ENCODE measurements at regions not wholly inside any gene's neighbourhood (a gene's known extent, or its start where the extent isn't known, plus 50 kb on each side); places are given as distances from the start of the nearest gene placed in this dataset.
"Not testable (repeated sequence)": the region's sequence is repeated elsewhere in the genome, so short reads cannot be mapped to it uniquely, and the experiment has no call there.

DNA sequence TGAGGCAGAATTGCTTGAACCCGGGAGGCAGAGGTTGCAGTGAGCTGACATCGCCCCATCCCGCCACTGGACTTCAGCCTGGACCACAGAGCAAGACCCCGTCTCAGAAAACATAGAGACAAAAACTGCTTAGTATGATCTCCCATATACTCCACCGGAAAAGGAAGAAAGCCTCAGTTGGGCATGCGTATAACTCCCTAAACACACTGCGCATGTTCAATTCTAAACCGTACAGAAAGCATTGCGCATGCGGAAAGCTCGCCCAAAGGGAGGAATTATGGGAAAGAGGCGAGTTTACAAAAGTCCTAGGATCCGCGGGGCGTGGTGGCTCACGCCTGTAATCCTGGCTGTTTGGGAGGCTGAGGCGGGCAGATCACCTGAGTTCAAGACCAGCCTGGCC lies 312.7 kb upstream of the ERCC4 start:
- H3K4me3 Mint-ChIP-seq: no peak overlapping the region
- H3K4me1 Mint-ChIP-seq (ENCODE audit: low read depth): no peaks in the 10 kb centered on the region
- no peak overlapping the region for H3K27ac Mint-ChIP-seq
- peaks cover 2% of the 10 kb centered on the region for H3K9me3 Mint-ChIP-seq
- DNase-seq: no peak
- H3K27me3 Mint-ChIP-seq: no peaks in the 10 kb centered on the region
- H3K36me3 Mint-ChIP-seq (ENCODE audit: low read depth): no peaks in the 10 kb centered on the region

DNA sequence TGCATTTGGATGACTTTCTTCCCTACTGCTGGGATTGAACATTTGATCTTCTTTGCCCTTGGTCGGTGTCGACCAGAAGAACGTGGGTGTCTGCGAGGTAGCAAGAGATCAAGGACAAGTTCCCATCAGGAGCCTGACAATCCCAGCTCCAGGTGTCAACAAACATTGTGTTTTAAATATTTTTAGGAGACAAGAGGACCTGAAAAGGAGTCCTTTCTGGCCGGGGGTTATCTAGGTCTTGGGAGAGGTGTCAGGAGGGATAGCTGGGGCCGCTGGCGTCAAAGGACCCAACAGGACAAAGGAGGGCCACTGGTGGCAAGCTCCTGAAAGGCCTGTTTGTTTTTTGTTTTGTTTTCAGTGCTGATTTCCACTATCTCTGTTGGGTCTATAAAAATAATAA lies 308.4 kb upstream of the ERCC4 start:
- Mint-ChIP-seq H3K4me1 (ENCODE audit: low read depth) (no peaks in the 10 kb centered on the region), H3K27ac (no peak overlapping the region), H3K36me3 (ENCODE audit: low read depth) (no peaks in the 10 kb centered on the region), H3K27me3 (no peaks in the 10 kb centered on the region), H3K9me3 (peaks cover 5% of the 10 kb centered on the region), H3K4me3 (no peak overlapping the region)
- no peak for DNase-seq

- DNase-seq: no peak
- Mint-ChIP-seq H3K4me1 (ENCODE audit: low read depth) (no peaks in the 10 kb centered on the region), H3K9me3 (peaks cover 3% of the 10 kb centered on the region), H3K27ac (no peak overlapping the region), H3K27me3 (no peaks in the 10 kb centered on the region), H3K4me3 (no peak overlapping the region), H3K36me3 (ENCODE audit: low read depth) (no peaks in the 10 kb centered on the region)
Observed at GRCh38 chr16:13612623-13613022, 307.3 kb upstream of the ERCC4 start.

DNA sequence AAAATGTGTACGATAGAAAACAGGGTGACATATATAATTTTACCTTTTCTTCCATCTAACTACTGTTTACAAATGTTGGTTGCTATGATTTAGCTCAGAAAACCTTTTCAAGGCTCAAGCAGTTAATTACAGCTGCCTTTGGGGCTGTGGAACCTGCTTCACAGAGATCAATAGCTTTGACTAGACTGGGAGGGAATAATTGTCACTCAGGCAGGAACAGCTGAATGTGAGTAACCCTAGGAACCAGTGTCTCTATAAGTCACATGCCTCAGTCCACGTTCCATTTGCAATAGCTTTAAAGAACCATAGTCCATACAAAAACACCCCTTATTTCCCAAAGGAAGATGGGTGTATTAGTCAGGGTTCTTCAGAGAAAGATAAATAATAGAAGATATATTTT lies 306.8 kb upstream of the ERCC4 start:
- H3K27ac Mint-ChIP-seq: no peak overlapping the region
- no peak overlapping the region for H3K4me3 Mint-ChIP-seq
- peaks cover 3% of the 10 kb centered on the region for H3K9me3 Mint-ChIP-seq
- H3K36me3 Mint-ChIP-seq (ENCODE audit: low read depth): no peaks in the 10 kb centered on the region
- DNase-seq: no peak
- H3K4me1 Mint-ChIP-seq (ENCODE audit: low read depth): no peaks in the 10 kb centered on the region
- H3K27me3 Mint-ChIP-seq: no peaks in the 10 kb centered on the region

DNA sequence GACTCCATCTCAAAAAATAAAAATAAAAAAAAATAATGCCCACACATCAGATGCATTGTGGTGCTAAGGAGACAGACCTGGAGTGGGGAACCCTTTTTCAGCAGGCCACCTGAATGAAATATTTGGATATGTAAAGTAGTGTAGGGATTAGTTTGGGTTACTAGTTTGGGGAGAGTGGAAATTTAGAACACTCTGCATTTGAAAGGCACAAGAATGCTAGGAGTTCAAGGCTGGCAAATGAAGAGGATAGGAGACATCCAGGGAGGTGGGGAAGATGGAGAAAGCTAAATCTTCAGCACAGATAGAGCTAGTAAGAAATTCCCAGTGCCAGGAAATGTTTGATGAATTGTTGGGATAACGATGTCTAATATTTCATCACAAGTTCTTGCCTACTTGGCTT lies 298.3 kb upstream of the ERCC4 start:
- Mint-ChIP-seq H3K36me3 (ENCODE audit: low read depth) (no peaks in the 10 kb centered on the region), H3K27ac (no peak overlapping the region), H3K4me3 (no peak overlapping the region), H3K9me3 (no peaks in the 10 kb centered on the region), H3K4me1 (ENCODE audit: low read depth) (no peaks in the 10 kb centered on the region), H3K27me3 (peaks cover 3% of the 10 kb centered on the region)
- no peak for DNase-seq

- DNase-seq: no peak
- Mint-ChIP-seq H3K9me3 (no peaks in the 10 kb centered on the region), H3K36me3 (ENCODE audit: low read depth) (no peaks in the 10 kb centered on the region), H3K27ac (no peak overlapping the region), H3K4me1 (ENCODE audit: low read depth) (no peaks in the 10 kb centered on the region), H3K4me3 (no peak overlapping the region), H3K27me3 (peaks cover 3% of the 10 kb centered on the region)
Observed at GRCh38 chr16:13628156-13628555, 291.8 kb upstream of the ERCC4 start.

- Mint-ChIP-seq H3K36me3 (ENCODE audit: low read depth) (no peaks in the 10 kb centered on the region), H3K9me3 (no peaks in the 10 kb centered on the region), H3K27me3 (peaks cover 3% of the 10 kb centered on the region), H3K4me1 (ENCODE audit: low read depth) (no peaks in the 10 kb centered on the region), H3K4me3 (no peak overlapping the region), H3K27ac (no peak overlapping the region)
- DNase-seq: no peak
Observed at GRCh38 chr16:13629704-13630103, 290.2 kb upstream of the ERCC4 start.

DNA sequence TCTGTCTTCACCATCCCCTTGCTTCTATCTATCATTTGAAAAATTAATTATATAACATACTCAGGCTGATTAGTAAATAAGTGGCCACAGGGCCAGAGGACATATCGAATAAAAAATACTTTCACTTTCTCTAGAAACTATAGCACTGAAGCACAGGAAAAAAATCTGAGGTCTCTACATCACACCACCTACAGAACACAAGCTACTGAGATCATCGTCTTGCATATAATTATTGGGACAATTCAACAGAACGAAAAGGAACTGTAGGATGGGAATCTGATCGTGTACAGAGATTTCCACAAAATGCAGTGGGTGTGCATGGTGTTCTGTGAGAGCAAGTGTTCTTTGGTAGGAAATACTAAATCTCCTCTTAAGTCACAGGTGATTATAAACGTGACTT lies 289.6 kb upstream of the ERCC4 start:
- H3K4me1 Mint-ChIP-seq (ENCODE audit: low read depth): no peaks in the 10 kb centered on the region
- no peaks in the 10 kb centered on the region for H3K36me3 Mint-ChIP-seq (ENCODE audit: low read depth)
- DNase-seq: no peak
- H3K27me3 Mint-ChIP-seq: peaks cover 3% of the 10 kb centered on the region
- no peaks in the 10 kb centered on the region for H3K9me3 Mint-ChIP-seq
- no peak overlapping the region for H3K27ac Mint-ChIP-seq
- no peak overlapping the region for H3K4me3 Mint-ChIP-seq

DNA sequence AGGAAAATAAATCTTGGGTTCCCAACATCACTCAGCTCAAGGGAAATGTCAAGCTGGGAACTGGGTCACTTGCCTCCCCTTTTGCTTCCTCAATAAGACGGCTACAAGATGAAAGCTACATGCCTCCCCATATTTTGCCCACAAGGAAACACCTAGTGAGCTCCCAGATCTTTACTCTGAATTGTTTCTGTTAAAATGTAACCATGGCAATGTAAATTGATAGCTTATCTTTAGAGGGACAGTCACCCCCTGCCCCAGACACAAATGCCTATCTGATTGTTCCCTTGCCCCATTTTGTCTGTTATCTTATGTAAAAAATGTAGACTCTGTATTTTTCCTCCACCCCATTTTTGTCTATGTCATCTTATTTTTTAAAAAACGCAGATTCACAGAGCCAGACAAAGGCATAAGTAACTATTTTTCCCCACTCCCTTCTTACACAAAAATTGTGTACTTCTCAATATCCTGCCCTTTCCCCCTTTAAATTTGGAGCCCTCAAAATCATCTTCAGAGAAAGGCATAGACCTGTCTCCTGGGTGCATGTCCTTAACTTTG lies 288.7 kb upstream of the ERCC4 start:
- Mint-ChIP-seq H3K27ac (no peak overlapping the region), H3K27me3 (peaks cover 3% of the 10 kb centered on the region), H3K9me3 (no peaks in the 10 kb centered on the region), H3K4me3 (no peak overlapping the region), H3K4me1 (ENCODE audit: low read depth) (no peaks in the 10 kb centered on the region), H3K36me3 (ENCODE audit: low read depth) (no peaks in the 10 kb centered on the region)
- DNase-seq: no peak

DNA sequence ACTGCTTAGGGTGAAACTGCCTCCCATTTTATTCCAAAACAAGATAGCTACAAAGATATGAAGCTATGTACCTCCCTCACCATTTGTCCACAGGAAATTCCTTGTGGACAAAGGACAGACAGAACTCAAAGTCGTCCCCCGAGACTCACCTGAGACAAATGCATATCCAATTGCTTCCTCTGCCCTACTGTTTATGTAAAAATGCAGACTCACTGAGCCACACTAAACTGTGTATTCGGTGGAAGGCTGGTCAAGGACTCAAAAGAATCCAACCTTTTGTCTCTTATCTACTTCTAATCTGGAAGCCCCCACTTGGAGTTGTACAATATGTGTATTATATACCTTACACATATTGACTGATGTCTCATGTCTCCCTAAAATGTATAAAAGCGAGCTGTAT lies 288.0 kb upstream of the ERCC4 start:
- Mint-ChIP-seq H3K27me3 (no peaks in the 10 kb centered on the region), H3K4me1 (ENCODE audit: low read depth) (no peaks in the 10 kb centered on the region), H3K27ac (no peak overlapping the region), H3K9me3 (no peaks in the 10 kb centered on the region), H3K4me3 (no peak overlapping the region), H3K36me3 (ENCODE audit: low read depth) (no peaks in the 10 kb centered on the region)
- DNase-seq: no peak

GRCh38 chr16:13632504-13632903 lies 287.4 kb upstream of the ERCC4 start:
- H3K4me1 Mint-ChIP-seq (ENCODE audit: low read depth); DNase-seq: not testable (repeated sequence)

DNA sequence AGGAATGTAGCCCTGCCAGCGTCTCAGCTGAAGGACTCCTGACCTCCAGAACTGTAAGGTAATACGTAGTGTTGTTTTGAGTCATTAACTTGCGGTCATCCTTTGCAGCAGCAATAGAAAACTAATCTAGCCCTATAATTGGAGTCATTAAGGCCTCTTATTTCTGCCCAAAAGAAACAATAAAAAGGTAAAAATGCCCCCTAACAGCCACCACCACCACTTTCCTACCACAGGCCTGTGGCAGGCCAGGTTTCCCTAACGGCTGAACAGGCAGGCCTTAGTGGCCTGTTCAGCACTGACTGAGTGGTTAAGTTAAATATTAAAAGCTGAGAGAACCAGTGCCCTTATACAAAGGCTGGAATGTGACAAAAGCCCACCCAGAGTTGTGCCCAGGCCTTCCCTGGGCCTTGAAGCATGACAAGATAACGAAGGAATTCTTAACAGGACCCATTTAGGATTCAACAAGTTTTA lies 286.5 kb upstream of the ERCC4 start:
- Mint-ChIP-seq H3K27me3 (no peaks in the 10 kb centered on the region), H3K36me3 (ENCODE audit: low read depth) (no peaks in the 10 kb centered on the region), H3K4me3 (no peak overlapping the region), H3K27ac (no peak overlapping the region), H3K9me3 (peaks cover 4% of the 10 kb centered on the region), H3K4me1 (ENCODE audit: low read depth) (no peaks in the 10 kb centered on the region)
- DNase-seq: no peak

More at GRCh38 chr16:13632504-13632903, 287.4 kb upstream of the ERCC4 start:
- not testable (repeated sequence) for H3K27me3 Mint-ChIP-seq; H3K4me3 Mint-ChIP-seq; H3K36me3 Mint-ChIP-seq (ENCODE audit: low read depth); H3K27ac Mint-ChIP-seq; H3K9me3 Mint-ChIP-seq

GRCh38 chr16:13634253-13634652 lies 285.7 kb upstream of the ERCC4 start:
- Mint-ChIP-seq H3K36me3 (ENCODE audit: low read depth) (no peaks in the 10 kb centered on the region), H3K27ac (no peak overlapping the region), H3K4me1 (ENCODE audit: low read depth) (no peaks in the 10 kb centered on the region), H3K27me3 (no peaks in the 10 kb centered on the region), H3K4me3 (no peak overlapping the region), H3K9me3 (peaks cover 4% of the 10 kb centered on the region)
- DNase-seq: no peak

- no peak for DNase-seq
- Mint-ChIP-seq H3K36me3 (ENCODE audit: low read depth) (no peaks in the 10 kb centered on the region), H3K4me1 (ENCODE audit: low read depth) (no peaks in the 10 kb centered on the region), H3K27me3 (no peaks in the 10 kb centered on the region), H3K27ac (no peak overlapping the region), H3K9me3 (peaks cover 4% of the 10 kb centered on the region), H3K4me3 (no peak overlapping the region)
Observed at GRCh38 chr16:13634959-13635358, 285.0 kb upstream of the ERCC4 start.

GRCh38 chr16:13638218-13638617 lies 281.7 kb upstream of the ERCC4 start:
- H3K9me3 Mint-ChIP-seq: peaks cover 10% of the 10 kb centered on the region
- no peaks in the 10 kb centered on the region for H3K4me1 Mint-ChIP-seq (ENCODE audit: low read depth)
- no peaks in the 10 kb centered on the region for H3K36me3 Mint-ChIP-seq (ENCODE audit: low read depth)
- no peak overlapping the region for H3K27ac Mint-ChIP-seq
- no peak overlapping the region for H3K4me3 Mint-ChIP-seq
- no peaks in the 10 kb centered on the region for H3K27me3 Mint-ChIP-seq
- DNase-seq: no peak

DNA sequence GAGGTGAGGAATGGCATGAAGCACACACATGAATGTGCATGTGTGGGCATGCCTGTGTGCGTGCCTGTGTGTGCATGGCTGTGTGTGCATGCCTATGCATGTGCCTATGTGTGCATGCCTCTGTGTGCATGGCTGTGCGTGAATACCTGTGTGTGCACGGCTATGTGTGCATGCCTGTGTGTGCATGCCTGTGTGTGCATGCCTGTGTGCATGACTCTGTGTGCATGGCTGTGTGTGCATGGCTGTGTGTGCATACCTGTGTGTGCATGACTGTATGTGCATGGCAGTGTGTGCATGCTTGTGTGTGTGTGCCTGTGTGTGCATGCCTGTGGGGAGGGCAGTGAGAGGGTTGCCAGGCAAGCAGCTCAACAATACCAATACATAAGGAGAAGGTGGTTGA lies 276.5 kb upstream of the ERCC4 start:
- H3K27me3 Mint-ChIP-seq: no peaks in the 10 kb centered on the region

More for the DNA sequence above, 276.5 kb upstream of the ERCC4 start:
- Mint-ChIP-seq H3K27ac (no peak overlapping the region), H3K36me3 (ENCODE audit: low read depth) (no peaks in the 10 kb centered on the region), H3K4me1 (ENCODE audit: low read depth) (no peaks in the 10 kb centered on the region), H3K9me3 (peaks cover 6% of the 10 kb centered on the region), H3K4me3 (no peak overlapping the region)
- no peak for DNase-seq

All from activated T-cell treated with anti-CD3 and anti-CD28 coated beads, Interleukin-2, amount 50 U/mL, for 24 hours (primary cell).